A673 (cell line): ENCODE measurements at regions not wholly inside any gene's neighbourhood (a gene's known extent, or its start where the extent isn't known, plus 50 kb on each side); places are given as distances from the start of the nearest gene placed in this dataset.

ENCODE experiments used
- EZH2 ChIP-seq: fragments of 200-600 bp; sonication (generic); IDR thresholded peaks from 2 replicates; pipeline ENCODE4 v1.6.1; 2017; ENCODE audit warnings: borderline replicate concordance, low read depth, mild to moderate bottlenecking, mixed read lengths, antibody characterized with exemption, low read length; ENCODE audit not compliant: poor library complexity, severe bottlenecking
- TF ChIP-seq, protein P1 (sequence below): fragments of 300-800, 200-600 bp; sonication (generic); conservative IDR thresholded peaks from 2 replicates; pipeline ENCODE4 v1.5.1; 2017; ENCODE audit warnings: low read depth, mild to moderate bottlenecking, antibody characterized with exemption, low read length, moderate library complexity, mixed read lengths

DNA sequence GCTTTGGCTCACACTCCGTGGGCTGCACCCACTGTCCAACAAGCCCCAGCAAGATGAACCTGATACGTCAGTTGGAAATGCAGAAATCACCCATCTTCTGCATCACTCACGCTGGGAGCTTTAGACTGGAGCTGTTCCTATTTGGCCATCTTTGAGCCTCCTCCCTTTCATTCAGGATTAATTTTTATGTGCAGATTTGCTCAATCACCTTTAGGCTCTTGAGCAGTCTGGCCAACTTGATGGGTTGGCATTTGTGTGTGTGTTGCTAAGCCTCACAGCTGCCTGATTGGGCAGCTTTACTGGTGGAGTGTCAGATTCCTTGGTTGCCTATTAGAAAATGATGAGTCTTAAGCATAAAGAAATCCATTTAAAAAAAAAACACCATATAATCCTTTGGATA is 236.1 kb downstream of the KIF20B start:
- TF ChIP-seq, protein P1, sequence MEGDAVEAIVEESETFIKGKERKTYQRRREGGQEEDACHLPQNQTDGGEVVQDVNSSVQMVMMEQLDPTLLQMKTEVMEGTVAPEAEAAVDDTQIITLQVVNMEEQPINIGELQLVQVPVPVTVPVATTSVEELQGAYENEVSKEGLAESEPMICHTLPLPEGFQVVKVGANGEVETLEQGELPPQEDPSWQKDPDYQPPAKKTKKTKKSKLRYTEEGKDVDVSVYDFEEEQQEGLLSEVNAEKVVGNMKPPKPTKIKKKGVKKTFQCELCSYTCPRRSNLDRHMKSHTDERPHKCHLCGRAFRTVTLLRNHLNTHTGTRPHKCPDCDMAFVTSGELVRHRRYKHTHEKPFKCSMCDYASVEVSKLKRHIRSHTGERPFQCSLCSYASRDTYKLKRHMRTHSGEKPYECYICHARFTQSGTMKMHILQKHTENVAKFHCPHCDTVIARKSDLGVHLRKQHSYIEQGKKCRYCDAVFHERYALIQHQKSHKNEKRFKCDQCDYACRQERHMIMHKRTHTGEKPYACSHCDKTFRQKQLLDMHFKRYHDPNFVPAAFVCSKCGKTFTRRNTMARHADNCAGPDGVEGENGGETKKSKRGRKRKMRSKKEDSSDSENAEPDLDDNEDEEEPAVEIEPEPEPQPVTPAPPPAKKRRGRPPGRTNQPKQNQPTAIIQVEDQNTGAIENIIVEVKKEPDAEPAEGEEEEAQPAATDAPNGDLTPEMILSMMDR = no peak
- TF ChIP-seq EZH2 = no peak
